ENCODE measurements at regions not wholly inside any gene's neighbourhood (a gene's known extent, or its start where the extent isn't known, plus 50 kb on each side); places are given as distances from the start of the nearest gene placed in this dataset.

GRCh38 chr7:17070231-17070708, 188.5 kb upstream of the AGR3 start:
- Histone ChIP-seq H3K27ac (no peak overlapping the region), H3K9me3 (no peaks in the 10 kb centered on the region), H3K27me3 (no peaks in the 10 kb centered on the region), H3K36me3 (no peaks in the 10 kb centered on the region), H3K4me3 (no peak overlapping the region), H3K4me1 (no peaks in the 10 kb centered on the region)
- intact Hi-C loops (cut with DNase I; ENCODE audit: low total_unique reads): no loop called here
- DNase-seq (ENCODE audit: low spot score in 2 of 2): no peak
- TF ChIP-seq, protein P1, sequence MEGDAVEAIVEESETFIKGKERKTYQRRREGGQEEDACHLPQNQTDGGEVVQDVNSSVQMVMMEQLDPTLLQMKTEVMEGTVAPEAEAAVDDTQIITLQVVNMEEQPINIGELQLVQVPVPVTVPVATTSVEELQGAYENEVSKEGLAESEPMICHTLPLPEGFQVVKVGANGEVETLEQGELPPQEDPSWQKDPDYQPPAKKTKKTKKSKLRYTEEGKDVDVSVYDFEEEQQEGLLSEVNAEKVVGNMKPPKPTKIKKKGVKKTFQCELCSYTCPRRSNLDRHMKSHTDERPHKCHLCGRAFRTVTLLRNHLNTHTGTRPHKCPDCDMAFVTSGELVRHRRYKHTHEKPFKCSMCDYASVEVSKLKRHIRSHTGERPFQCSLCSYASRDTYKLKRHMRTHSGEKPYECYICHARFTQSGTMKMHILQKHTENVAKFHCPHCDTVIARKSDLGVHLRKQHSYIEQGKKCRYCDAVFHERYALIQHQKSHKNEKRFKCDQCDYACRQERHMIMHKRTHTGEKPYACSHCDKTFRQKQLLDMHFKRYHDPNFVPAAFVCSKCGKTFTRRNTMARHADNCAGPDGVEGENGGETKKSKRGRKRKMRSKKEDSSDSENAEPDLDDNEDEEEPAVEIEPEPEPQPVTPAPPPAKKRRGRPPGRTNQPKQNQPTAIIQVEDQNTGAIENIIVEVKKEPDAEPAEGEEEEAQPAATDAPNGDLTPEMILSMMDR (IDR thresholded peaks at IDR 0.05): no peak
- TF ChIP-seq POLR2A (IDR thresholded peaks at IDR 0.05) (no peak), POLR2AphosphoS5 (IDR thresholded peaks at IDR 0.05) (no peak)

- DNase-seq (ENCODE audit: low spot score in 2 of 2): no peak
- Histone ChIP-seq H3K9me3 (no peaks in the 10 kb centered on the region), H3K36me3 (no peaks in the 10 kb centered on the region), H3K27me3 (no peaks in the 10 kb centered on the region), H3K27ac (no peak overlapping the region), H3K4me1 (no peaks in the 10 kb centered on the region), H3K4me3 (no peak overlapping the region)
- TF ChIP-seq POLR2AphosphoS5 (IDR thresholded peaks at IDR 0.05): no peak
- TF ChIP-seq, protein P1 (IDR thresholded peaks at IDR 0.05): no peak
- TF ChIP-seq POLR2A (IDR thresholded peaks at IDR 0.05): no peak
- intact Hi-C loops (cut with DNase I; ENCODE audit: low total_unique reads): no loop called here
Observed at GRCh38 chr7:17071866-17072265, 190.1 kb upstream of the AGR3 start.

- no peak for DNase-seq (ENCODE audit: low spot score in 2 of 2)
- Histone ChIP-seq H3K36me3 (no peaks in the 10 kb centered on the region), H3K27ac (no peak overlapping the region), H3K4me1 (no peaks in the 10 kb centered on the region), H3K27me3 (no peaks in the 10 kb centered on the region), H3K9me3 (no peaks in the 10 kb centered on the region), H3K4me3 (no peak overlapping the region)
- intact Hi-C loops (cut with DNase I; ENCODE audit: low total_unique reads): no loop called here
- TF ChIP-seq POLR2A (IDR thresholded peaks at IDR 0.05): no peak
- no peak for TF ChIP-seq POLR2AphosphoS5 (IDR thresholded peaks at IDR 0.05)
- TF ChIP-seq, protein P1 (IDR thresholded peaks at IDR 0.05): no peak
Observed at GRCh38 chr7:17075601-17076255, 193.9 kb upstream of the AGR3 start.

GRCh38 chr7:17078298-17078697, 196.5 kb upstream of the AGR3 start:
- H3K36me3 ChIP-seq: no peaks in the 10 kb centered on the region
- no peak overlapping the region for H3K4me3 ChIP-seq
- DNase-seq (ENCODE audit: low spot score in 2 of 2): no peak
- no peaks in the 10 kb centered on the region for H3K4me1 ChIP-seq
- TF ChIP-seq POLR2A (IDR thresholded peaks at IDR 0.05) (no peak), POLR2AphosphoS5 (IDR thresholded peaks at IDR 0.05) (no peak)
- TF ChIP-seq, protein P1 (IDR thresholded peaks at IDR 0.05): no peak
- intact Hi-C loops (cut with DNase I; ENCODE audit: low total_unique reads): no loop called here
- H3K9me3 ChIP-seq: no peaks in the 10 kb centered on the region
- no peaks in the 10 kb centered on the region for H3K27me3 ChIP-seq
- no peak overlapping the region for H3K27ac ChIP-seq

DNA sequence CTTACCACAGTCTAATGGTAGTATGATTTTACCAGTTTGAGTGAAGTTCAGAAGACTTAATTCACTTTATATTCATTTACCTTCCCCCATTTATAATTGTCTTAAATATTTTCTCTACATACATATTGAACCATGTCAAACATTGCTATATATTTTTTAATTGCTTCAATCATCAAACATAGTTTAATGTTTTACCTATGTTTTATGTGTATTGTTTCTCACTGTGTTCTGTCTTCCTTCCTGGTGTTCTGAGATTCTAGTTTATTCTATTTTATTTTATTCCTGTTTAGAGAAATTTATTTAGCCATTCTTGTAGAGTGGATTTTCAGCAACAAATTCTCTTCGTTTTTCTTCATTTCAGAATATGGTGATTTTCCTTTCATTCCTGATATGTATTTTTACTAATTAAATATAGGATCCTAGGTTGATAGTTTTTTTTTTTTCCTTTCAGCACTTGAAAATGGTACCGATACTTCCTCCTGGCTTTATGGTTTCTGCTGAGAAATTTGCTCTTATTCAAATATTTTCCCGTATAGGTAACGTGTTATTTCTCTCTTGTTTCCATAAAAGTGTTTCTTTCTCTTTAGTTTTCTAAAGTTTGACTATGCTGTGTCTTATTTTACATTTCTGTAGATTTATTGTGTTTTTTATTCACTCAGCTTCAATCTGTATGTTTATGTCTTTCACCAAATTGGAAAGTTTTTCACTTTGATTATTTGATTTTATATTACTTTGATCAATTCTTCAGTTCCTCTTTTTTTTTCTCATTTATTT, 201.8 kb upstream of the AGR3 start:
- intact Hi-C loops (cut with DNase I; ENCODE audit: low total_unique reads): no loop called here
- Histone ChIP-seq H3K36me3 (no peaks in the 10 kb centered on the region), H3K9me3 (no peaks in the 10 kb centered on the region), H3K4me3 (no peak overlapping the region), H3K4me1 (no peaks in the 10 kb centered on the region), H3K27ac (no peak overlapping the region), H3K27me3 (no peaks in the 10 kb centered on the region)
- no peak for DNase-seq (ENCODE audit: low spot score in 2 of 2)
- TF ChIP-seq POLR2AphosphoS5 (IDR thresholded peaks at IDR 0.05) (no peak), POLR2A (IDR thresholded peaks at IDR 0.05) (no peak)
- TF ChIP-seq, protein P1 (IDR thresholded peaks at IDR 0.05): no peak

Data from breast epithelium (tissue), 4 donors.